ENCODE measurements at regions not wholly inside any gene's neighbourhood (a gene's known extent, or its start where the extent isn't known, plus 50 kb on each side); places are given as distances from the start of the nearest gene placed in this dataset.

DNA sequence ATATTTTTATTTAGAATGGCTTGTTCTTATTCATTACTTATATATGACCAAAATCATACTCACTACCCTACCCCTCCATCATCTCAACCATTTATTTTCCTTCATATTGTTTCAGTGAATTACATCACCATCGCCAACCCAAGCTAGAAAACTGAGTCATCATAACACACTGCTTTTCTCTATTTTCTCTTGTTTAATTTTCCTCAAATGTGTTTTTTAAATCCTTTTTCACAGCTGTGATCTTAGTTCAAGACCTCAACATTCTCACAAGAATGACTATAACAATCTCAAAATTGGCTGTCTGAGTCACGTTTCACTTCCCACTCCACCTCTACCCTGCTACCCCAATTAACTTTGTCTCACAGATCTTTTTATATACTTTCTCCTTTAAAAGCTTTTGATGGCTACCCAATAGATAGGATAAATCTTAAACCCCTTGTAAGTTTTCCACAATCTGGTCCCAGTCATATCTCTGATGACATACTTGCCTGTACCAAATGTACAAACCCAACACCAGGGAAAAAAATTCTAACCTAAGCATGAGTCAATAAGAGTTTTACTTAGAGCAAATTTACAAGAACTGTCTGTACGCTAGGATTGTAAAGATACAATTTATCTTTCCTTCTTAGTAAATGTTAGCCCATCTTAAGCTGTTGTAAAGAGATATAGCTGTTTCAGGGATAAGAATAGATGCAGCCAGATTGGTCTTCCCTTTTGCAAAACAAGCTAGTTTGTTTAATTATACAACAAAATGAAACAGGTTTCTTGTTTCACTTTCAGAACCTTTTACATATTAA lies 635.1 kb upstream of the SLC39A10 start:
- CTCF ChIA-PET = no interaction called here
- TF ChIP-seq, protein P1, sequence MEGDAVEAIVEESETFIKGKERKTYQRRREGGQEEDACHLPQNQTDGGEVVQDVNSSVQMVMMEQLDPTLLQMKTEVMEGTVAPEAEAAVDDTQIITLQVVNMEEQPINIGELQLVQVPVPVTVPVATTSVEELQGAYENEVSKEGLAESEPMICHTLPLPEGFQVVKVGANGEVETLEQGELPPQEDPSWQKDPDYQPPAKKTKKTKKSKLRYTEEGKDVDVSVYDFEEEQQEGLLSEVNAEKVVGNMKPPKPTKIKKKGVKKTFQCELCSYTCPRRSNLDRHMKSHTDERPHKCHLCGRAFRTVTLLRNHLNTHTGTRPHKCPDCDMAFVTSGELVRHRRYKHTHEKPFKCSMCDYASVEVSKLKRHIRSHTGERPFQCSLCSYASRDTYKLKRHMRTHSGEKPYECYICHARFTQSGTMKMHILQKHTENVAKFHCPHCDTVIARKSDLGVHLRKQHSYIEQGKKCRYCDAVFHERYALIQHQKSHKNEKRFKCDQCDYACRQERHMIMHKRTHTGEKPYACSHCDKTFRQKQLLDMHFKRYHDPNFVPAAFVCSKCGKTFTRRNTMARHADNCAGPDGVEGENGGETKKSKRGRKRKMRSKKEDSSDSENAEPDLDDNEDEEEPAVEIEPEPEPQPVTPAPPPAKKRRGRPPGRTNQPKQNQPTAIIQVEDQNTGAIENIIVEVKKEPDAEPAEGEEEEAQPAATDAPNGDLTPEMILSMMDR (IDR thresholded peaks at IDR 0.05) = no peak
- intact Hi-C loops (cut with micrococcal nuclease) = no loop called here

DNA sequence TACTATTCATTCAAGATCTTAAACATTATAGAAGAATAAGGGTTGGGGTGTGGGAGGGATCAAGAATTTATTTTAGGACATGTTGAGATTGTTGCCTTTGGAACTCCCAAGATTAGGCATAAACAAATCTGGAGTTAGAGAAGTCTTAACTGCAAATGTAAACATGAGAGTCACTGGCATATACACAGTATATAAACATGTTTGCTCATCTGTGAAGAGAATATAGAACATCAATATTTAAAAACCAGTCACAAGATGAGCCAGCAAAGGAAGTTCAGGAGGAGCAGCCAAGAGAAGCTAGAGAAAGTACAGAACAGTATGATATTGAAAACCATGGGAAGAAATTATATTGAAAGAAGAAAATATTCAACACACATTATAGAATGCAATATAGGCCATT lies 638.6 kb upstream of the SLC39A10 start:
- Mint-ChIP-seq H3K36me3 (ENCODE audit: low read depth) (no peaks in the 10 kb centered on the region), H3K4me1 (no peaks in the 10 kb centered on the region), H3K27ac (no peak overlapping the region), H3K4me3 (no peak overlapping the region), H3K27me3 (no peaks in the 10 kb centered on the region), H3K9me3 (no peaks in the 10 kb centered on the region)
- CTCF ChIA-PET = no interaction called here
- POLR2A ChIA-PET = no interaction called here
- intact Hi-C loops (cut with micrococcal nuclease) = no loop called here
- TF ChIP-seq, protein P1 (IDR thresholded peaks at IDR 0.05) = no peak
- DNase-seq (no peak), ATAC-seq (ENCODE audit: low read depth) (no peak)

More for the DNA sequence above, 635.1 kb upstream of the SLC39A10 start:
- POLR2A ChIA-PET = no interaction called here
- ATAC-seq (ENCODE audit: low read depth) = no peak
- H3K36me3 Mint-ChIP-seq (ENCODE audit: low read depth) = no peaks in the 10 kb centered on the region
- H3K27me3 Mint-ChIP-seq = no peaks in the 10 kb centered on the region
- H3K4me1 Mint-ChIP-seq = no peaks in the 10 kb centered on the region
- no peaks in the 10 kb centered on the region for H3K9me3 Mint-ChIP-seq
- H3K27ac Mint-ChIP-seq = no peak overlapping the region
- H3K4me3 Mint-ChIP-seq = no peak overlapping the region
- no peak for DNase-seq

DNA sequence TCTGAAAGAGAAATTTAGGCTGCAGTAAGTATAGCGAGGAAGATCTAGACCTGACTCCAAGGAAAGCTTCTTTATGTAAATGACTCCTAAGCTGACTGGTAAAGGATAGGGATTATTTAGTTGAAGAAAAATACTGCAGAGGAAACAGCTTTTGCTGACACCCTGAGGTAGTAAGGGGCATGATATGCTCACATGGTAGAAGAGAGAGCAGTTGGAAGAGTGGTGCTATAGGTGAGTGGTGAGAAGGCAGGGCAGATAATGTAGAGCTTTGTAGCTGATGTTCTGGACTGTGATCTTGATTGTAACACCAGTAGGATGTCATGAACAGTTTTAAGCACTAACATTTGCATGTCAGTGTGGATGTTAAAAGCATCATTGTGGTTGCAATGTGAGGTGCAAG lies 639.1 kb upstream of the SLC39A10 start:
- ChIA-PET CTCF (no interaction called here), POLR2A (no interaction called here)
- DNase-seq = no peak
- intact Hi-C loops (cut with micrococcal nuclease) = no loop called here
- no peaks in the 10 kb centered on the region for H3K4me1 Mint-ChIP-seq
- ATAC-seq (ENCODE audit: low read depth) = no peak
- H3K9me3 Mint-ChIP-seq = no peaks in the 10 kb centered on the region
- no peaks in the 10 kb centered on the region for H3K27me3 Mint-ChIP-seq
- H3K36me3 Mint-ChIP-seq (ENCODE audit: low read depth) = no peaks in the 10 kb centered on the region
- H3K4me3 Mint-ChIP-seq = no peak overlapping the region
- TF ChIP-seq, protein P1 (IDR thresholded peaks at IDR 0.05) = no peak
- H3K27ac Mint-ChIP-seq = no peak overlapping the region

DNA sequence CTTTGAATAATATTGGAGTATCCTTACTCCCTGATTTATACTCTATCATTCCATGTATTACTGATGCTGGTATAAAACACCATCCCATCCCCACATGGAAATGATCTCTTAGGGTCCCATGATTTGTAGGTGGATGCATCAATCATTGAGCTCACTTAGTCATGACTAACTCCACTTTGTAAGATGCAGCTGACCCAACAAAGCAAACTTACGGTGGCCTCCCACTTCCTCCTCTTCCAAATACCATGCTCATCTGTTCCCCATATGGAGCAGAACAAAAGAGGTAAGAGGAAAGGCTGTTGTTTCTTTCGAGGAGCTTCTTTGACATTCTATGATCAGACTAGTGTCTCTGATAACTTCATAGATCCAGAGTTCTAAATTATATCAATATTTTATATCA lies 640.2 kb upstream of the SLC39A10 start:
- Mint-ChIP-seq H3K27ac (no peak overlapping the region), H3K36me3 (ENCODE audit: low read depth) (no peaks in the 10 kb centered on the region), H3K27me3 (no peaks in the 10 kb centered on the region), H3K9me3 (no peaks in the 10 kb centered on the region), H3K4me3 (no peak overlapping the region), H3K4me1 (no peaks in the 10 kb centered on the region)
- intact Hi-C loops (cut with micrococcal nuclease) = no loop called here
- TF ChIP-seq, protein P1 (IDR thresholded peaks at IDR 0.05) = no peak
- ATAC-seq (ENCODE audit: low read depth) (no peak), DNase-seq (no peak)
- ChIA-PET CTCF (no interaction called here), POLR2A (no interaction called here)

DNA sequence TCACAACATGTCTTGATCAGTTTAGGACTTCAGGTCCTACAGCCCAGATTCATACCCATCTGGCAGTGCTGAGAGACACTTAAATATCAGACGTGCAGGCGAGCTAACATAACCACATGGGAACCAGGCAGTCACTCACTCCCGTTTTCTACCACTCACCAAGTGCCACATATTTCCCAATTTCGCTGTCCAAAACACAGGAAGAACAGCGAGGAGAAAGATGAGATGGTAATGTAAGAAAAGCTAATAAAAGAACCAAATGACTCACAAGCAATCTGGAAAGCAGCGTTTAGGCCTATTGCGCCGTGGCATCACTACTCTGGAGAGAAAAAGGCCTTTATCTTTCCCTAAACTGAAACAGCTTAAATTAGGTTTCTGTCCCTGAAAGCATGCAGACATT lies 647.8 kb upstream of the SLC39A10 start:
- TF ChIP-seq, protein P1 (IDR thresholded peaks at IDR 0.05) = no peak
- intact Hi-C loops (cut with micrococcal nuclease) = no loop called here
- POLR2A ChIA-PET = no interaction called here
- H3K27ac Mint-ChIP-seq = no peak overlapping the region
- no peak overlapping the region for H3K4me3 Mint-ChIP-seq
- H3K4me1 Mint-ChIP-seq = no peaks in the 10 kb centered on the region
- ATAC-seq (ENCODE audit: low read depth) (no peak), DNase-seq (no peak)
- CTCF ChIA-PET = no interaction called here
- no peaks in the 10 kb centered on the region for H3K9me3 Mint-ChIP-seq
- no peaks in the 10 kb centered on the region for H3K27me3 Mint-ChIP-seq
- no peaks in the 10 kb centered on the region for H3K36me3 Mint-ChIP-seq (ENCODE audit: low read depth)
